ENCODE measurements at regions not wholly inside any gene's neighbourhood (a gene's known extent, or its start where the extent isn't known, plus 50 kb on each side); places are given as distances from the start of the nearest gene placed in this dataset.
A peak's percentile ranks its signal among the peaks of the same experiment; 100 is the strongest.

- intact Hi-C loops (cut with DNase I): no loop called here
- no peaks in the 10 kb centered on the region for H3K4me1 ChIP-seq
- FAIRE-seq (no peak), ATAC-seq (no peak), DNase-seq (peak in 1 of 6 donors; percentile 48)
- TF ChIP-seq CTCF (IDR thresholded peaks at IDR 0.05): no peak
- WGBS, 2 donors: 87 to 94% methylated on average over 25 of the region's 25 CpGs
- H3K9me3 ChIP-seq: no peaks in the 10 kb centered on the region
- no peak overlapping the region for H3K27ac ChIP-seq
- no peaks in the 10 kb centered on the region for H3K27me3 ChIP-seq
- H3K36me3 ChIP-seq: no peaks in the 10 kb centered on the region
- no peak overlapping the region for H3K4me3 ChIP-seq
Measured at GRCh38 chr3:130263708-130264107, 81.8 kb upstream of the COL6A5 start.

GRCh38 chr3:130266817-130267216 lies 78.7 kb upstream of the COL6A5 start:
- TF ChIP-seq CTCF (IDR thresholded peaks at IDR 0.05): no peak
- no peaks in the 10 kb centered on the region for H3K4me1 ChIP-seq
- H3K4me3 ChIP-seq: no peak overlapping the region
- no peak overlapping the region for H3K27ac ChIP-seq
- H3K27me3 ChIP-seq: no peaks in the 10 kb centered on the region
- no peaks in the 10 kb centered on the region for H3K36me3 ChIP-seq
- DNase-seq (no peak), ATAC-seq (no peak), FAIRE-seq (no peak)
- intact Hi-C loops (cut with DNase I): no loop called here
- H3K9me3 ChIP-seq: no peaks in the 10 kb centered on the region

- 3 to 6% methylated on average over 8 of the region's 8 CpGs for whole genome bisulfite sequencing, 2 donors
- Histone ChIP-seq H3K4me1 (no peaks in the 10 kb centered on the region), H3K27ac (no peak overlapping the region), H3K27me3 (no peaks in the 10 kb centered on the region), H3K4me3 (no peak overlapping the region), H3K9me3 (no peaks in the 10 kb centered on the region), H3K36me3 (no peaks in the 10 kb centered on the region)
- no peak for FAIRE-seq
- intact Hi-C loops (cut with DNase I): no loop called here
- DNase-seq: no peak
- ATAC-seq: peak in 3 of 4 donors; percentile 70 to 87 (median 75)
- TF ChIP-seq CTCF (IDR thresholded peaks at IDR 0.05): peak; percentile 39 to 64 (median 62)
Measured at GRCh38 chr3:130276203-130276803, 69.2 kb upstream of the COL6A5 start.

- intact Hi-C loops (cut with DNase I): no loop called here
- FAIRE-seq: no peak
- DNase-seq: no peak
- 80 to 94% methylated on average over 1 of the region's 1 CpG for WGBS, 2 donors
- H3K4me3 ChIP-seq: no peak overlapping the region
- H3K9me3 ChIP-seq: no peaks in the 10 kb centered on the region
- no peaks in the 10 kb centered on the region for H3K36me3 ChIP-seq
- no peak overlapping the region for H3K27ac ChIP-seq
- no peak for TF ChIP-seq CTCF (IDR thresholded peaks at IDR 0.05)
- no peaks in the 10 kb centered on the region for H3K4me1 ChIP-seq
- no peak for ATAC-seq
- no peaks in the 10 kb centered on the region for H3K27me3 ChIP-seq
Measured at GRCh38 chr3:130288670-130289069, 56.8 kb upstream of the COL6A5 start.

GRCh38 chr3:130291148-130291547 lies 54.3 kb upstream of the COL6A5 start:
- Histone ChIP-seq H3K27me3 (no peaks in the 10 kb centered on the region), H3K36me3 (no peaks in the 10 kb centered on the region), H3K27ac (no peak overlapping the region), H3K4me1 (no peaks in the 10 kb centered on the region), H3K9me3 (no peaks in the 10 kb centered on the region), H3K4me3 (no peak overlapping the region)
- FAIRE-seq (no peak), ATAC-seq (no peak), DNase-seq (no peak)
- no peak for TF ChIP-seq CTCF (IDR thresholded peaks at IDR 0.05)
- 43 to 65% methylated on average over 2 of the region's 2 CpGs for WGBS, 2 donors
- intact Hi-C loops (cut with DNase I): no loop called here
